Skeletal muscle cell (primary cell): ENCODE measurements at regions not wholly inside any gene's neighbourhood (a gene's known extent, or its start where the extent isn't known, plus 50 kb on each side); places are given as distances from the start of the nearest gene placed in this dataset.
"Not testable (repeated sequence)": the region's sequence is repeated elsewhere in the genome, so short reads cannot be mapped to it uniquely, and the experiment has no call there.

Experiments used
- DNase-seq: peaks from one replicate; pipeline ENCODE4 v3.0.0-alpha.2; 2010; ENCODE audit warnings: low read depth
- H3K4me3 ChIP-seq: 2 replicates; pipeline ENCODE4 v1.5.1; 2011; ENCODE audit warnings: low read depth, mild to moderate bottlenecking, control low read depth, low read length, moderate library complexity

DNA sequence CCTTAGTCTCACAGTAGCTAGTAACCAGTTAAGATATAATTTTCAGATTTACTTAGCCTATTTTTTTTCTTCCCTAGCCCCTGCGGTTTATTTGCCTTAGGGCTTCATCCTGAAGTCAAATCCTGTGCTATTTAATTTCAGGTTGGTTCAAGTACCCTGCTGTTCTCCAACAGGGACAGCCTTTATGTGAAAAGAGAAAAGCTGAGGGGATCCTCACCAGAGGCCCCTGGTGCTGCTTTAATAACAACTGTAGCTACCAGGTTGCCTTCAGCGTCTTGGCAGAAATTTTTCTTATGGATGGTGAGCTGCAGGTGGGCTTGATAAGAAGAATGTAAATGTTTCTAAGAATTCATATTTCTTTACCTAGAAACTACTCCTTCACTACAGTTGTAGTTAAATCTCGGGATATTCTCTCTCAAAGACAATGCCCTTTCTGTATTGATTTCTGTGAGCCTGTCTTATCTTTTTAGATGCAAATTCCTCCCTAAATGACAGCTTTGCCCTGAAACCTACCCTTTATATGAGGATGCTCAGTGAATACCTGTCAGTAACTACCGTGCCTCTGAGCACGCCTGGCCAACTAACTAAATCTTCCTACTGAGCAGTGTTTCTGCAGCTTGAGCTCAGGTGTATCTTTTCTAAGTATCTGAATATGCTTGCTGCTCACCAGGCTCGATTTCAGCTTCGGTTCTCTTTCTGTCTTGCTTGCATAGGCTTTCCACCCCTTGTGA lies 320.5 kb downstream of the MMUT start:
- no peak for DNase-seq
- no peak overlapping the region for H3K4me3 ChIP-seq

DNA sequence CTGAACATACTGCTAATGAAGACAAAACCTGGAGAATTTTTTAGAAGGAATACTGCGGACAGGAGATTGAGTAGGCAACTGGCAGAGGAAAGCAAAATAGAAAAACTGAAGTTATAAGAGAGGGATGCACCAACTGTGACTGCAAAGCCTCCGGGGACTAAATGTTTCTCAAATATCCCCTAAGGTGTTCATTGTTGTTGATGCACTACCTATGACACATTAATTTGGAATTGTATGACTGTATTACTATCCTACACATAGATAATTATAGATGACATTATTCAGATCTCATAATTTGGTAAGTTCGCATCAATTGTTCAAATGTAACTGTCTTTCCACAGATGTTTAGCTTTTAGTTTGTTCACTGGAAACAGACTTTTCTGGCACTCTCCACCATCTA lies 341.1 kb downstream of the MMUT start:
- no peak for DNase-seq
- H3K4me3 ChIP-seq: no peak overlapping the region

DNA sequence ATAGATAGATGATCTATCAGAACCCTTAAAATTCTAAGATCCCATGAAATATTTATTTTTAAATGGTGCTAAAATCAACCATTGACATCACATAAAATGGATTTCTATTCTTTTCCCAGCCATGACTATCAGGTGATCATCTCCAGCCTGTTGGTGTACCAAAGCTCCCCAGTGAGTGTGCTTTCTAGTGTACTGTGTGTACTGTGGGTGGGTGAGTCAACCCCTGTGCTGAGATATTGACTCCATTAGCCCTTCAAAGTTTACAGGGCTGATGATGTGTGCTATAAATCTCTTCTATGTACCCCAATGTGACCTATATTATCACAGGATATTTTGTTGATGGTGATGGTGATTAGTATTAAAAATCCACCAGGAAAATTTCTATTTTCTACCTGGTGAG lies 344.6 kb downstream of the MMUT start:
- H3K4me3 ChIP-seq: no peak overlapping the region
- no peak for DNase-seq

- DNase-seq: no peak
- no peak overlapping the region for H3K4me3 ChIP-seq
Observed at GRCh38 chr6:49110916-49111315, 352.1 kb downstream of the MMUT start.

DNA sequence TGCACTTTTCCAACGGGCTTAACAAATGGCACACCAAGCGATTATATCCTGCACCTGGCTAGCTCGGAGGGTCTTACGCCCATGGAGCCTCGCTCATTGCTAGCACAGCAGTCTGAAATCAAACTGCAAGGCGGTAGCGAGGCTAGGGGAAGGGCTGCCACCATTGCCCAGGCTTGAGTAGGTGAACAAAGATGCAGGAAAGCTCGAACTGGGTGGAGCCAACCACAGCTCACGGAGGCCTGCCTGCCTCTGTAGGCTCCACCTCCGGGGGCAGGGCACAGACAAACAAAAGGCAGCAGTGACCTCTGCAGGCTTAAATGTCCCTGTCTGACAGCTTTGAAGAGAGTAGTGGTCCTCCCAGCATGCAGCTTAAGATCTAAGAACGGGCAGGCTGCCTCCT lies 365.4 kb downstream of the MMUT start:
- not testable (repeated sequence) for H3K4me3 ChIP-seq, DNase-seq

DNA sequence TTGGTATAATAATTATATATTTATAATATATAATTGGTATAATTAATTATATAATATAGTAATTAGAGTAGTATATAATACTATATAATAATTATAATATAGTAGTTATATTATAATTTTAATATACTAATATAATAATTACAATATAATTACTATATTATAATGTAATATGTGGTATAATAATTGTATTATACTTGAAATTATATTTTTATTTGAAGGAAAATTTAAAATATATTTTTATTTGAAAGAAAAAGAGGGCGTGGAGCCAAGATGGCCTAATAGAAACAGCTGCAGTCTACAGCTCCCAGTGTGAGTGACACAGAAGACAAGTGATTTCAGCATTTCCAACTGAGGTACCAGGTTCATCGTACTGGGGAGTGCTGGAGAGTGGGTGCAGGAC lies 365.9 kb downstream of the MMUT start:
- no peak for DNase-seq

GRCh38 chr6:49088631-49089030 lies 374.4 kb downstream of the MMUT start:
- no peak for DNase-seq
- no peak overlapping the region for H3K4me3 ChIP-seq

More for the DNA sequence above, 365.9 kb downstream of the MMUT start:
- no peak overlapping the region for H3K4me3 ChIP-seq

DNA sequence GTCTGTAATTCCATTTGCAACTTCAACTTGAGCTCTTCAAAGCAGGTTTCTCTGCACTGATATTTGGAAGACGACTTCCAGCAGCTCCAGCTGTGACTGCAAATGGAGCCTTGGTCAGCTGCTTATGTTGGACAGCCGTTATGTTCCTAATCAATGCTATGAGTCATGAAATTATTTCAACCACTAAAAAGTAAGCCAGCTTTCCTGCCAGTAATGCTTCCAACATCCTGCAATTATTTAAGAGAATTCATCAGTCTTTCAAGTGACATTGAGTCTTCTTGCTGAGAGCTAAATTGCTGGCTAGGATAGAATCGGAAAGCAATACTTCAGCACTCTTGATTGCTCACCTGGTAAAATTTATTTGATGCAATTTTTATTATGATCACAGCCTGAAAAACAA lies 375.7 kb downstream of the MMUT start:
- no peak overlapping the region for H3K4me3 ChIP-seq
- no peak for DNase-seq

GRCh38 chr6:49082611-49083010 lies 380.4 kb downstream of the MMUT start:
- DNase-seq: no peak

GRCh38 chr6:49072885-49073620 lies 390.0 kb downstream of the MMUT start:
- H3K4me3 ChIP-seq: no peak overlapping the region
- no peak for DNase-seq

More at GRCh38 chr6:49082611-49083010, 380.4 kb downstream of the MMUT start:
- no peak overlapping the region for H3K4me3 ChIP-seq

DNA sequence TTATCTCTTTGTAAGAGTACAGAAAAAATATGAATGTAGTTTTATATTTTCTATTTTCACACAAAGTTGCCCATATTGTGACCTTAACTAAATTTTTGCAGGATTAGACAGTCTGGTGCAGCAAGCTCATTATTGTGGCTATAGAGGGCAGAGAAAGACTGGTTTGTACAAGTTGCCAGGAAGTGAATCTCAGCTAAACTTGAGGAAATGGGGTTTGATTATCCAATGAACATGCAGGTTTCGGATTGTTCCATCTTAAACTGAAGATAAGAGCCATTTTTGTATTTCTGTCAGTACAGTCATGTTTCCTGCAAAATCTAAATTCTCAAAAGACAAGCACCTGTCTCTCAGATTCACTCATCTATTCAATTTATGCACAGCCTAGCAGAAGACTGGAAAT lies 390.9 kb downstream of the MMUT start:
- H3K4me3 ChIP-seq: no peak overlapping the region
- no peak for DNase-seq

DNA sequence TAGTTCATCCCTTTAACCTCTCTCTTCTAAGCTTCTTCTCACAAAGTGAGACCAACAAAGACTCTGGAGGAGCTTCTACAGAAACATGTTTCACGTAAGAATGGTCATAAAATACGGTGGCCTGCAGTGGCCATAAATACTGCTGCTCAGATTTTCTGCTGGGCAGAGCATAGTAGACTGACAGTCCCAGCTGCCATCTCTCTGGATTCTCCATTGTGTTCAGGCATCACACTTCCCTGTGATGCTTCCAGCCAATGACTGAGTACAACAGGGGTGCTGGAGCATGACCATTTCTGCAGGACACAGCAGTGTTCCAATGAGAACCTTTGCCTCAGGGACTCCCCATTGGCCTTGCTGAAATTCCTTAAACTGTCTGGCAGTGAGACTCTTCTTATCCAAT lies 392.6 kb downstream of the MMUT start:
- DNase-seq: no peak
- H3K4me3 ChIP-seq: no peak overlapping the region

DNA sequence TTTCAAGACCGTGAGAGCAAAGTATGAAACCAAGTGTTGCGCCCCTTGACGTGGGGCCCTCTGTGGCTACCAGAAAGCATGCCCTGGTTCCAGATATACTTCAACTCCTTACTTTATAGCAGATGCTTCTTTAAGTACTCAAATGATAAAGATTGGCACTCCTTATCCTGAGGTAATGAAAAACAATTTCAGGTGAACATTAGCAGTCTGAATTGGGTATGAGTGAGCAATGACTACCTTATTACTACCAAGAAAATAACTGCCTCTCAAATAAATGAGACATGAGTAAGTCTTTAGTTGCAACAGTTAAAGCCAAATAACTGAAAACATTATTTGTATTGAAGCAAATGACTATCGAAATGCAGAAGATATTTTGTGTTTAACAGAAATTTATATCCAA lies 408.7 kb downstream of the MMUT start:
- no peak for DNase-seq
- H3K4me3 ChIP-seq: no peak overlapping the region

- H3K4me3 ChIP-seq: no peak overlapping the region
Observed at GRCh38 chr6:49052901-49053300, 410.2 kb downstream of the MMUT start.

DNA sequence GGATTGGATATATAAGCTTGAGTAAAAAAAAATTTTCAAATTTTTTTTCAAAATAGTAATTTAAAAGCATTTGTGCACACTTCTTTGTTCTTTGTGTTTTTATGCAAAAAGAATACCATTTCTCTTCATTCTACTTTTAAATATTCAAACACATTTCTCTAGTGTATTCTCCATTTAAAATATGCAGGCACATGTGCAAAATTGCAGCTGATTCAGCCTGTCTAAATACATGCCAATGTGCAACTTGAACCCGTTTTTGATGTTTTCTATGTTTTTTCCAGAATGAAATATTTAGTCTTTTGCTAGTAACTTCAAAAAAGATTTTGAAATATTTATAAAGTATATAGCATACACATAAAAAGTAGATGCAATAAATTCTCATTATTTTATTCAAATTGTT lies 411.8 kb downstream of the MMUT start:
- no peak for DNase-seq

More at GRCh38 chr6:49052901-49053300, 410.2 kb downstream of the MMUT start:
- DNase-seq: no peak

DNA sequence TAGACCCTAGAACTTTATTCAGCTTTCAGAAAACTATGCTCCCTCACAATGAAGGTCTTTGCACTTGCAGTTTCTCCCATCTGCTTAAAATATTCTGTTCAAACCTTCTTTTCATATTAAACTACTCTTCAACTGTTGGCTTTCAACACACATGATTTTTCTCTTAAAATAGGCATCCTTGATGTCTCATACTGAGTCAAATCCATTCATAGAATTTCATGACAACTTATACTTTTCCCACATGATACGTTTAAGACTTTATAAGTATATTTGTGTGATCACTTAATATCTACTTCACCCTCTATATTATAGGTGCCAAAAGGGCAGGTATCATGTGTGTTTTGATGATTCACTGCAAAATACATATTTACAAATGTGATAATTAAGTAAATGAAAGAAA lies 412.5 kb downstream of the MMUT start:
- no peak overlapping the region for H3K4me3 ChIP-seq
- no peak for DNase-seq

More for the DNA sequence above, 411.8 kb downstream of the MMUT start:
- no peak overlapping the region for H3K4me3 ChIP-seq

DNA sequence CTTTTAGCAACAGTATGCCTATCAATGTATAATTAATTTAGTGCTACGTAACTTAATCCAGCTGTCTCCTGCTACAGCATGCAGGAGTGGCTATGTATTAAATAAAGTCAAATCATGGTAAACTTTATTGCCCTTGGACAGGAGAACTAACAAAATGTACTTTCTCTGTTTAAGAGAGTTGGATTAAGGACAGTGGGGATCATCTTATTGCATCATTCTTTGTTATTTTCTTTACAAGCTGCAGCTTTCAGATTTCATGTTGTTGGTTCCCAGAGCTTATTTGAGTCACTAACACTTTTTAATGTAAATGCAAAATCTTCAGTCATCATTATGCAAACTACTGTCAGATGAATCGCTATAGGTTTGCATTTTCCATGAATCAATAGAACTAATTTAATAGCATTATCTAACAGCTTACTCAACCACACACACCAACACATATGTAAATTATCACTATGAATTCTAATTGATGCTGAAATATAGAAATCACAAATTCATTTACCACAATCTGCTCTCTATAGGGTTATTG lies 424.7 kb downstream of the MMUT start:
- no peak overlapping the region for H3K4me3 ChIP-seq
- DNase-seq: peak; percentile 2

DNA sequence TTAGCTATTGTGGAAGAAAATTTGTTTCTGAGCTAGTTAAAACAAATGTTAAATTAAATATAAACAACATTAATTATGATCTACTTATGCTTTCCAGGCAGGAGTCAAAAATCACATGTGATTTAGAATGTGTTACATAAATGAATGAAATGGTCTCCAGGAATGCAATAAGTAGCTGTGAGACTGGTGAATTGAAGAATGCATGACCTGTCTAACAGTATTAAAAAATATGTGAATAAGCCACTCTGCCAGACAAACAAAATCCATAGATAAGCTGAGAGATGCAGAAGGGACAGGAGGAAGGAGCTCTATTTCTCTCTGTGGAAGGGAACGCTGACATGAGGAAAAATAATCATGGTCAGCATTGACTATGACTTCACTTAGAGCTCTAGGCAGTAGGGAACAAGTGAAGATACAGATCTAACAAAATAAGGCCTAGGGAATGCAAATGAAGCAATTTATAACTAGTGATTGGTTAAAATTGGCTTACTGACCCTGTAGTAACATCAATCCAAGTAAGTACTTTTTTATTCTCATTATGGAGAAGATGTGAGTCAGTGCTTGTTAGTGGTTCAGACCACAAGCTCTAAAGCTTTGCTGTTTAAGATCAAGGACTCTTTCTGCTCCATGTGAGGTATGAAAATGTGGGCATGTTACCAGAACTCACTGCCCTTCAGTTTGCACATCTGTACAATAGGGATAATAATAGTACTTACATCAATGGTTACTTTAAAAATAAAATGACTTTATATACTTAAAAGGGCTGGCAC lies 432.6 kb downstream of the MMUT start:
- peak; percentile 4 for DNase-seq
- H3K4me3 ChIP-seq: no peak overlapping the region

DNA sequence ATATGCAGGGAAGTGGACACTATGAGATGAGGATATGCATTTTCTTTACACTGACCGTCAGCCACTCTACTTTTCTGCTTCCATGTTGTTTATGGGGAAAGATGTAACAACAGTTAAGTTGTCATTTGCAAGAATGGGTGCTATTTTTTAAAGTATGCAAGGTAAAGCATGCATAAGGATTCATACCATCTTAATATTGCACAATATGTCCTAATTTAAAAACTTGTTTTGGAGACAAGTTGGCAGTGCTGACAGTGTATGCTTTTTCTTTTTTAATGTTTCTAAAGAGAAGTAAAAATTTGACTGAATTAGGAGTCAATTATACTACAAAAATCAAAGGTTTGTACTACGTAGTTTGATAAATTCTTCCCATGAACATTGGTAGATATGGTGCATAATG lies 435.4 kb downstream of the MMUT start:
- DNase-seq: no peak
- H3K4me3 ChIP-seq: no peak overlapping the region
